Esophagus muscularis mucosa (tissue), 4 donors: ENCODE measurements at regions not wholly inside any gene's neighbourhood (a gene's known extent, or its start where the extent isn't known, plus 50 kb on each side); places are given as distances from the start of the nearest gene placed in this dataset.

Source experiments
- EP300 ChIP-seq: sonication (generic); formaldehyde crosslinking; IDR thresholded peaks from one replicate; pipeline ENCODE4 v1.6.1; 2017; ENCODE audit warnings: antibody characterized with exemption
- POLR2A ChIP-seq: fragments of 450-650 bp; IDR thresholded peaks from one replicate; pipeline ENCODE4 v1.6.1; 2017; ENCODE audit warnings: antibody characterized with exemption, moderate library complexity, mild to moderate bottlenecking, low read depth
- POLR2AphosphoS5 ChIP-seq, 2 donors: sonication (generic); formaldehyde crosslinking; IDR thresholded peaks; one replicate each; pipeline ENCODE4 v1.6.1; 2017; ENCODE audit warnings: antibody characterized with exemption in 2 of 2
- TF ChIP-seq, protein P1 (sequence below), 3 experiments: fragments of 200-600 bp in 2 of 3; fragments of 450-650 bp in 1 of 3; sonication (generic) in 2 of 3; IDR thresholded peaks; one replicate each; pipeline ENCODE4 v1.5.1; 2017 to 2019; ENCODE audit warnings: antibody characterized with exemption in 3 of 3, mild to moderate bottlenecking in 2 of 3, moderate library complexity in 1 of 3

DNA sequence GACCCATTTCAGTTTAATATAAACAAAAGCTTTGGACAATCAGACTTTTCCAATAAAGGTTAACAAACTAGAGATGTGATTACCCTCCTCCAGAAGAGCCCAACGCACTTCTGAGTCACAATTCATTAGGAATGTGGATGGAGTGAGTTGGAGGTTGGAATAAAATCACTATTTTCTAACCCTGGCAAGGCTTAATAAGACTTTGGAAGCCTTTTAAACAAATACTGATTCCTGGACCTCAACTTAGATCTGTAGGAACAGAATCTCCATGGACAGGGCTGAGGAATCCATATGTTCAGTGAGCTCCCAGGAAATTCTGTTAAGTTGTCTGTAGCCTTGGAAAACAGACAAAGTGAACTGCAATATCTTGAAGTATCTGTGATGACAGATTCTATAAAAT lies 233.5 kb upstream of the ELL2 start:
- TF ChIP-seq, protein P1, sequence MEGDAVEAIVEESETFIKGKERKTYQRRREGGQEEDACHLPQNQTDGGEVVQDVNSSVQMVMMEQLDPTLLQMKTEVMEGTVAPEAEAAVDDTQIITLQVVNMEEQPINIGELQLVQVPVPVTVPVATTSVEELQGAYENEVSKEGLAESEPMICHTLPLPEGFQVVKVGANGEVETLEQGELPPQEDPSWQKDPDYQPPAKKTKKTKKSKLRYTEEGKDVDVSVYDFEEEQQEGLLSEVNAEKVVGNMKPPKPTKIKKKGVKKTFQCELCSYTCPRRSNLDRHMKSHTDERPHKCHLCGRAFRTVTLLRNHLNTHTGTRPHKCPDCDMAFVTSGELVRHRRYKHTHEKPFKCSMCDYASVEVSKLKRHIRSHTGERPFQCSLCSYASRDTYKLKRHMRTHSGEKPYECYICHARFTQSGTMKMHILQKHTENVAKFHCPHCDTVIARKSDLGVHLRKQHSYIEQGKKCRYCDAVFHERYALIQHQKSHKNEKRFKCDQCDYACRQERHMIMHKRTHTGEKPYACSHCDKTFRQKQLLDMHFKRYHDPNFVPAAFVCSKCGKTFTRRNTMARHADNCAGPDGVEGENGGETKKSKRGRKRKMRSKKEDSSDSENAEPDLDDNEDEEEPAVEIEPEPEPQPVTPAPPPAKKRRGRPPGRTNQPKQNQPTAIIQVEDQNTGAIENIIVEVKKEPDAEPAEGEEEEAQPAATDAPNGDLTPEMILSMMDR (IDR thresholded peaks at IDR 0.05), result no peak
- TF ChIP-seq POLR2A (no peak), EP300 (no peak), POLR2AphosphoS5 (IDR thresholded peaks at IDR 0.05) (no peak)
